H9 (cell line): ENCODE measurements at regions not wholly inside any gene's neighbourhood (a gene's known extent, or its start where the extent isn't known, plus 50 kb on each side); places are given as distances from the start of the nearest gene placed in this dataset.

ENCODE experiments used
- DNase-seq: peaks from one replicate; pipeline ENCODE4 v3.0.0-alpha.2; 2017
- H2AFZ ChIP-seq: one replicate; pipeline ENCODE4 v1.6.1; 2013; ENCODE audit warnings: mild to moderate bottlenecking, low read length, control low read depth, moderate library complexity
- H2AK5ac ChIP-seq: 2 replicates; pipeline ENCODE4 v1.6.1; 2013; ENCODE audit warnings: low read length, control low read depth, mixed read lengths; ENCODE audit not compliant: insufficient read length
- H2BK120ac ChIP-seq: one replicate; pipeline ENCODE4 v1.6.1; 2013; ENCODE audit warnings: low read depth, mild to moderate bottlenecking, low read length, control low read depth, inconsistent platforms; ENCODE audit not compliant: poor library complexity, severe bottlenecking
- H2BK12ac ChIP-seq: 2 replicates; pipeline ENCODE4 v1.6.1; 2013; ENCODE audit warnings: low read length, control low read depth, mixed read lengths, low read depth; ENCODE audit not compliant: insufficient read length
- H2BK15ac ChIP-seq: 2 replicates; pipeline ENCODE4 v1.6.1; 2013; ENCODE audit warnings: low read depth, low read length, control low read depth
- H2BK20ac ChIP-seq: one replicate; pipeline ENCODE4 v1.6.1; 2013; ENCODE audit warnings: low read depth, mild to moderate bottlenecking, low read length, control low read depth, inconsistent platforms; ENCODE audit not compliant: poor library complexity, severe bottlenecking
- H2BK5ac ChIP-seq: 2 replicates; pipeline ENCODE4 v1.6.1; 2013; ENCODE audit warnings: low read length, control low read depth, mixed read lengths; ENCODE audit not compliant: insufficient read length
- H3K14ac ChIP-seq: 2 replicates; pipeline ENCODE4 v1.6.1; 2013; ENCODE audit warnings: low read length, control low read depth; ENCODE audit not compliant: insufficient read depth
- H3K18ac ChIP-seq: 2 replicates; pipeline ENCODE4 v1.6.1; 2013; ENCODE audit warnings: low read depth, mild to moderate bottlenecking, mixed read lengths, low read length, control low read depth; ENCODE audit not compliant: insufficient read length
- H3K23ac ChIP-seq: 2 replicates; pipeline ENCODE4 v1.6.1; 2013; ENCODE audit warnings: low read length, control low read depth, mixed read lengths, low read depth; ENCODE audit not compliant: insufficient read length
- H3K23me2 ChIP-seq: 2 replicates; pipeline ENCODE4 v1.6.1; 2013; ENCODE audit warnings: low read depth, mild to moderate bottlenecking, mixed read lengths, low read length, control low read depth; ENCODE audit not compliant: insufficient read length, poor library complexity, severe bottlenecking
- H3K27ac ChIP-seq: 2 replicates; pipeline ENCODE4 v1.5.1; 2013; ENCODE audit warnings: low read length, control low read depth, mixed read lengths, low read depth; ENCODE audit not compliant: insufficient read length
- H3K27me3 ChIP-seq: 2 replicates; pipeline ENCODE4 v1.6.1; 2013; ENCODE audit warnings: low read length, control low read depth, inconsistent platforms; ENCODE audit not compliant: insufficient read depth
- H3K4ac ChIP-seq: 2 replicates; pipeline ENCODE4 v1.6.1; 2013; ENCODE audit warnings: low read depth, mild to moderate bottlenecking, control low read depth, inconsistent platforms, low read length, moderate library complexity
- H3K4me1 ChIP-seq: 2 replicates; pipeline ENCODE4 v1.6.1; 2013; ENCODE audit warnings: low read length, control low read depth, inconsistent platforms; ENCODE audit not compliant: insufficient read depth
- H3K4me2 ChIP-seq: 2 replicates; pipeline ENCODE4 v1.6.1; 2013; ENCODE audit warnings: low read length, control low read depth, mixed read lengths; ENCODE audit not compliant: insufficient read length, insufficient read depth
- H3K56ac ChIP-seq: 2 replicates; pipeline ENCODE4 v1.6.1; 2013; ENCODE audit warnings: low read depth, mild to moderate bottlenecking, mixed read lengths, low read length, control low read depth; ENCODE audit not compliant: insufficient read length
- H3K79me1 ChIP-seq: 2 replicates; pipeline ENCODE4 v1.6.1; 2013; ENCODE audit warnings: low read depth, mild to moderate bottlenecking, moderate library complexity, low read length, control low read depth, inconsistent platforms; ENCODE audit not compliant: insufficient read depth, poor library complexity, severe bottlenecking
- H3K79me2 ChIP-seq: 2 replicates; pipeline ENCODE4 v1.6.1; 2013; ENCODE audit warnings: low read length, control low read depth, inconsistent platforms; ENCODE audit not compliant: insufficient read depth
- H3K9ac ChIP-seq: 2 replicates; pipeline ENCODE4 v1.6.1; 2013; ENCODE audit warnings: low read length, control low read depth, mixed read lengths; ENCODE audit not compliant: insufficient read length; ENCODE audit errors: extremely low read depth
- H3K9me3 ChIP-seq: one replicate; pipeline ENCODE4 v1.6.1; 2013; ENCODE audit warnings: low read depth, low read length, inconsistent platforms; ENCODE audit not compliant: control insufficient read depth
- H3T11ph ChIP-seq: one replicate; pipeline ENCODE4 v1.6.1; 2013; ENCODE audit warnings: mild to moderate bottlenecking, low read length, control low read depth, inconsistent platforms
- H4K20me1 ChIP-seq: one replicate; pipeline ENCODE4 v1.6.1; 2013; ENCODE audit not compliant: control insufficient read depth, insufficient read length, insufficient read depth
- H4K5ac ChIP-seq: 2 replicates; pipeline ENCODE4 v1.6.1; 2013; ENCODE audit warnings: low read depth, mild to moderate bottlenecking, mixed read lengths, low read length, control low read depth; ENCODE audit not compliant: insufficient read length
- H4K8ac ChIP-seq: replicated peaks from 2 replicates; pipeline ENCODE4 v1.6.1; 2013; ENCODE audit warnings: low read length, control low read depth, mixed read lengths, low read depth; ENCODE audit not compliant: insufficient read length
- H4K91ac ChIP-seq: 2 replicates; pipeline ENCODE4 v1.6.1; 2013; ENCODE audit warnings: low read depth, mild to moderate bottlenecking, moderate library complexity, mixed read lengths, low read length, control low read depth; ENCODE audit not compliant: insufficient read length
- H3K27ac Mint-ChIP-seq, 3 experiments: 2 replicates in 2 of 3; 3 replicates in 1 of 3; pipeline ENCODE4 v1.8.0; 2020 to 2021; ENCODE audit warnings: mixed read lengths in 3 of 3, mild to moderate bottlenecking in 1 of 3, moderate library complexity in 1 of 3
- H3K27me3 Mint-ChIP-seq: 2 replicates; pipeline ENCODE4 v1.8.0; 2021; ENCODE audit warnings: low read depth, mild to moderate bottlenecking, moderate library complexity, mixed read lengths
- H3K36me3 Mint-ChIP-seq, 3 experiments: 2 replicates in 2 of 3; 3 replicates in 1 of 3; pipeline ENCODE4 v1.8.0; 2020 to 2021; ENCODE audit warnings: low read depth in 3 of 3, mixed read lengths in 3 of 3; ENCODE audit not compliant: insufficient read depth in 1 of 3
- H3K4me1 Mint-ChIP-seq, 2 experiments: 2 replicates each; pipeline ENCODE4 v1.8.0; 2020; ENCODE audit warnings: mixed read lengths in 2 of 2
- H3K4me3 Mint-ChIP-seq, 2 experiments: 2 replicates in 1 of 2; 3 replicates in 1 of 2; pipeline ENCODE4 v1.8.0; 2020 to 2021; ENCODE audit warnings: mild to moderate bottlenecking in 2 of 2, mixed read lengths in 2 of 2, moderate library complexity in 1 of 2
- H3K9me3 Mint-ChIP-seq, 2 experiments: 2 replicates in 1 of 2; 3 replicates in 1 of 2; pipeline ENCODE4 v1.8.0; 2020; ENCODE audit warnings: mild to moderate bottlenecking in 2 of 2, mixed read lengths in 2 of 2, moderate library complexity in 1 of 2
- WGBS: extraction: QIAGEN DNeasy Blood & Tissue Kit; methylation state at CpG from one replicate; pipeline ENCODE4 v1.1.7; 2013; ENCODE audit warnings: missing lambda C conversion rate, low lambda C conversion rate, mixed read lengths; ENCODE audit not compliant: insufficient read length; ENCODE audit errors: extremely low coverage; 5-methylcytosine and 5-hydroxymethylcytosine counted together
- TF ChIP-seq, protein P1 (sequence below): fragments of 200-600 bp; sonication (generic); conservative IDR thresholded peaks from 3 replicates; pipeline ENCODE4 v1.8.0; 2021; ENCODE audit warnings: antibody characterized with exemption, mild to moderate bottlenecking

GRCh38 chr14:66129224-66129623 is 356.9 kb upstream of the CCDC196 start:
- no CpG with 5 or more reads among the region's 2 CpGs for WGBS

More at GRCh38 chr14:66129224-66129623, 356.9 kb upstream of the CCDC196 start:
- Histone ChIP-seq H3K4me1 (no peaks in the 10 kb centered on the region), H3K4me2 (no peak overlapping the region), H3K27me3 (no peaks in the 10 kb centered on the region), H2BK15ac (no peak overlapping the region), H3K27ac (no peak overlapping the region), H4K91ac (no peak overlapping the region), H3K56ac (no peak overlapping the region), H2BK20ac (no peak overlapping the region), H4K8ac (no peak overlapping the region), H4K5ac (no peak overlapping the region), H3K14ac (no peak overlapping the region), H2AK5ac (no peak overlapping the region), H3K4ac (no peak overlapping the region), H3T11ph (no peak overlapping the region), H3K23ac (no peak overlapping the region), H3K79me2 (no peaks in the 10 kb centered on the region), H2BK120ac (no peak overlapping the region), H2AFZ (no peak overlapping the region), H3K18ac (no peak overlapping the region), H3K23me2 (no peaks in the 10 kb centered on the region), H3K9me3 (no peaks in the 10 kb centered on the region), H2BK12ac (no peak overlapping the region), H3K9ac (no peak overlapping the region), H4K20me1 (no peaks in the 10 kb centered on the region), H3K79me1 (no peaks in the 10 kb centered on the region), H2BK5ac (no peak overlapping the region)
- DNase-seq: no peak
- H3K27me3 Mint-ChIP-seq: no peaks in the 10 kb centered on the region; the same call in 1 of the 2 replicates
- H3K9me3 Mint-ChIP-seq: no peaks in the 10 kb centered on the region
- no peaks in the 10 kb centered on the region for H3K4me1 Mint-ChIP-seq
- no peak overlapping the region for H3K4me3 Mint-ChIP-seq
- TF ChIP-seq, protein P1, sequence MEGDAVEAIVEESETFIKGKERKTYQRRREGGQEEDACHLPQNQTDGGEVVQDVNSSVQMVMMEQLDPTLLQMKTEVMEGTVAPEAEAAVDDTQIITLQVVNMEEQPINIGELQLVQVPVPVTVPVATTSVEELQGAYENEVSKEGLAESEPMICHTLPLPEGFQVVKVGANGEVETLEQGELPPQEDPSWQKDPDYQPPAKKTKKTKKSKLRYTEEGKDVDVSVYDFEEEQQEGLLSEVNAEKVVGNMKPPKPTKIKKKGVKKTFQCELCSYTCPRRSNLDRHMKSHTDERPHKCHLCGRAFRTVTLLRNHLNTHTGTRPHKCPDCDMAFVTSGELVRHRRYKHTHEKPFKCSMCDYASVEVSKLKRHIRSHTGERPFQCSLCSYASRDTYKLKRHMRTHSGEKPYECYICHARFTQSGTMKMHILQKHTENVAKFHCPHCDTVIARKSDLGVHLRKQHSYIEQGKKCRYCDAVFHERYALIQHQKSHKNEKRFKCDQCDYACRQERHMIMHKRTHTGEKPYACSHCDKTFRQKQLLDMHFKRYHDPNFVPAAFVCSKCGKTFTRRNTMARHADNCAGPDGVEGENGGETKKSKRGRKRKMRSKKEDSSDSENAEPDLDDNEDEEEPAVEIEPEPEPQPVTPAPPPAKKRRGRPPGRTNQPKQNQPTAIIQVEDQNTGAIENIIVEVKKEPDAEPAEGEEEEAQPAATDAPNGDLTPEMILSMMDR: no peak
- H3K27ac Mint-ChIP-seq: no peak overlapping the region
- H3K36me3 Mint-ChIP-seq: no peaks in the 10 kb centered on the region
